ENCODE measurements at regions not wholly inside any gene's neighbourhood (a gene's known extent, or its start where the extent isn't known, plus 50 kb on each side); places are given as distances from the start of the nearest gene placed in this dataset.

DNA sequence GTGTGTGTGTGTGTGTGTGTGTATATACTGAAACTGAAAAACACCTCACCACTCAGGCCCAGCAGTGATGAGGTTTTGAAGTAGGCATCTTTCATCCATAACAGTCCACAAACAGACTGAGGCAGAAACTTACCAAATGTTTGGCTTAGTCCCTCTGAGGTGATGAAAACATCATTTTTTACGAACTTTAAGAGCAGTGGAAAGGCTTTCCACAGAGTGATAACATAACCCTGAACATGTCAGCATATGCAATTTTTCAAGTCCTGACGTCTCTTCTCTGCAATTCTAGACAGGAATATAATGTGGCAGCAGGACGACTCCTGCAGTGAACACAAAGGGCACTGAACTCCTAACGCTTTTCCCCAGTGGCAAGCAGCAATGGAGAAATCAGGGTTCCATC is 247.0 kb upstream of the THBS1 start:
- TF ChIP-seq EZH2 (IDR thresholded peaks at IDR 0.05; ENCODE audit: borderline replicate concordance, low read depth, low read length, poor library complexity, severe bottlenecking): no peak
- TF ChIP-seq, protein P1, sequence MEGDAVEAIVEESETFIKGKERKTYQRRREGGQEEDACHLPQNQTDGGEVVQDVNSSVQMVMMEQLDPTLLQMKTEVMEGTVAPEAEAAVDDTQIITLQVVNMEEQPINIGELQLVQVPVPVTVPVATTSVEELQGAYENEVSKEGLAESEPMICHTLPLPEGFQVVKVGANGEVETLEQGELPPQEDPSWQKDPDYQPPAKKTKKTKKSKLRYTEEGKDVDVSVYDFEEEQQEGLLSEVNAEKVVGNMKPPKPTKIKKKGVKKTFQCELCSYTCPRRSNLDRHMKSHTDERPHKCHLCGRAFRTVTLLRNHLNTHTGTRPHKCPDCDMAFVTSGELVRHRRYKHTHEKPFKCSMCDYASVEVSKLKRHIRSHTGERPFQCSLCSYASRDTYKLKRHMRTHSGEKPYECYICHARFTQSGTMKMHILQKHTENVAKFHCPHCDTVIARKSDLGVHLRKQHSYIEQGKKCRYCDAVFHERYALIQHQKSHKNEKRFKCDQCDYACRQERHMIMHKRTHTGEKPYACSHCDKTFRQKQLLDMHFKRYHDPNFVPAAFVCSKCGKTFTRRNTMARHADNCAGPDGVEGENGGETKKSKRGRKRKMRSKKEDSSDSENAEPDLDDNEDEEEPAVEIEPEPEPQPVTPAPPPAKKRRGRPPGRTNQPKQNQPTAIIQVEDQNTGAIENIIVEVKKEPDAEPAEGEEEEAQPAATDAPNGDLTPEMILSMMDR (conservative IDR thresholded peaks at IDR 0.05; ENCODE audit: low read depth, low read length): no peak
